Tibial artery (tissue), 4 donors: ENCODE measurements at regions not wholly inside any gene's neighbourhood (a gene's known extent, or its start where the extent isn't known, plus 50 kb on each side); places are given as distances from the start of the nearest gene placed in this dataset.

ENCODE experiments used
- DNase-seq, 2 donors: peaks; one replicate each; pipeline ENCODE4 v3.0.0-alpha.2; 2019
- H3K27ac ChIP-seq, 2 donors: fragments of 200-600 bp; sonication (generic) in 1 of 2; 1 replicate in 1 of 2; 2 replicates in 1 of 2; pipeline ENCODE4 v1.5.1; 2018 to 2019; ENCODE audit warnings: mild to moderate bottlenecking in 1 of 2
- H3K27me3 ChIP-seq, 2 donors: fragments of 200-600 bp; sonication (generic) in 1 of 2; one replicate each; pipeline versions ENCODE4 v1.5.1 to v1.6.0; 2016 to 2019
- H3K36me3 ChIP-seq, 3 donors: fragments of 200-600 bp; sonication (generic) in 2 of 3; one replicate each; pipeline ENCODE4 v1.5.1; 2016 to 2019; ENCODE audit warnings: mild to moderate bottlenecking in 2 of 3
- H3K4me1 ChIP-seq, 4 donors: fragments of 200-600 bp; sonication (generic) in 2 of 4; 1 replicate in 3 of 4; 2 replicates in 1 of 4; pipeline ENCODE4 v1.5.1; 2016 to 2019
- H3K4me3 ChIP-seq, 2 donors: fragments of 200-600 bp; sonication (generic) in 1 of 2; 1 replicate in 1 of 2; 2 replicates in 1 of 2; pipeline ENCODE4 v1.5.1; 2018 to 2019; ENCODE audit warnings: mild to moderate bottlenecking in 2 of 2
- H3K9me3 ChIP-seq, 3 donors: fragments of 200-600 bp; sonication (generic) in 1 of 3; one replicate each; pipeline ENCODE4 v1.5.1; 2016 to 2019
- CTCF ChIP-seq, 2 experiments: fragments of 200-600 bp in 1 of 2; fragments of 450-650 bp in 1 of 2; IDR thresholded peaks; one replicate each; pipeline ENCODE4 v1.5.1; 2017 to 2019; ENCODE audit warnings: antibody characterized with exemption in 2 of 2, mild to moderate bottlenecking in 1 of 2, moderate library complexity in 1 of 2
- intact Hi-C: fragments of 100-400 bp; cut with DNase I; formaldehyde crosslinking; loops from one replicate; pipeline ENCODE4 v1.15.0; 2023; ENCODE audit warnings: low total_unique reads

GRCh38 chr2:19800796-19801195 lies 101.0 kb downstream of the TTC32 start:
- H3K27ac ChIP-seq = peak overlapping the region; percentile 73
- no peak for DNase-seq
- intact Hi-C loops = loop anchor here (5.0 kb wide), 2 partner anchors 58 to 438 kb away; no protein-coding TSS in a partner anchor
- no peak for TF ChIP-seq CTCF (IDR thresholded peaks at IDR 0.05)
- H3K4me1 ChIP-seq = peaks cover 0 to 38% (median 26%) of the 10 kb centered on the region in 4 donors
- H3K27me3 ChIP-seq = no peaks in the 10 kb centered on the region
- no peak overlapping the region for H3K4me3 ChIP-seq
- no peaks in the 10 kb centered on the region for H3K36me3 ChIP-seq
- H3K9me3 ChIP-seq = no peaks in the 10 kb centered on the region

GRCh38 chr2:19799881-19800780 lies 101.7 kb downstream of the TTC32 start:
- intact Hi-C loops = loop anchor here (5.0 kb wide), 2 partner anchors 58 to 438 kb away; no protein-coding TSS in a partner anchor
- no peaks in the 10 kb centered on the region for H3K27me3 ChIP-seq
- H3K36me3 ChIP-seq = no peaks in the 10 kb centered on the region
- no peaks in the 10 kb centered on the region for H3K9me3 ChIP-seq
- no peak overlapping the region for H3K4me3 ChIP-seq
- no peak for DNase-seq
- H3K27ac ChIP-seq = peak overlapping the region; percentile 73
- TF ChIP-seq CTCF (IDR thresholded peaks at IDR 0.05) = no peak
- peaks cover 0 to 33% (median 26%) of the 10 kb centered on the region in 4 donors for H3K4me1 ChIP-seq

- Histone ChIP-seq H3K36me3 (no peaks in the 10 kb centered on the region), H3K27me3 (no peaks in the 10 kb centered on the region), H3K4me1 (peaks cover 0 to 26% (median 21%) of the 10 kb centered on the region in 4 donors), H3K4me3 (no peak overlapping the region), H3K9me3 (no peaks in the 10 kb centered on the region), H3K27ac (no peak overlapping the region)
- intact Hi-C loops = no loop called here
- no peak for DNase-seq
- TF ChIP-seq CTCF (IDR thresholded peaks at IDR 0.05) = no peak
Observed at GRCh38 chr2:19797871-19798270, 103.9 kb downstream of the TTC32 start.

GRCh38 chr2:19797243-19797810 lies 104.5 kb downstream of the TTC32 start:
- no peaks in the 10 kb centered on the region for H3K9me3 ChIP-seq
- no peak for TF ChIP-seq CTCF (IDR thresholded peaks at IDR 0.05)
- H3K27me3 ChIP-seq = no peaks in the 10 kb centered on the region
- H3K36me3 ChIP-seq = no peaks in the 10 kb centered on the region
- H3K4me3 ChIP-seq = no peak overlapping the region
- H3K27ac ChIP-seq = peak overlapping the region in 1 of 2 donors; percentile 14
- H3K4me1 ChIP-seq = peaks cover 0 to 20% (median 15%) of the 10 kb centered on the region in 4 donors
- intact Hi-C loops = no loop called here
- no peak for DNase-seq

- intact Hi-C loops = no loop called here
Observed at GRCh38 chr2:19796035-19796695, 105.6 kb downstream of the TTC32 start.

More at GRCh38 chr2:19796035-19796695, 105.6 kb downstream of the TTC32 start:
- Histone ChIP-seq H3K4me1 (peaks cover 0 to 9% (median 5%) of the 10 kb centered on the region in 4 donors), H3K27me3 (no peaks in the 10 kb centered on the region), H3K27ac (peak overlapping the region in 1 of 2 donors; percentile 14), H3K4me3 (no peak overlapping the region), H3K36me3 (no peaks in the 10 kb centered on the region), H3K9me3 (no peaks in the 10 kb centered on the region)
- no peak for TF ChIP-seq CTCF (IDR thresholded peaks at IDR 0.05)
- no peak for DNase-seq
